IPS-20b (cell line): ENCODE measurements at regions not wholly inside any gene's neighbourhood (a gene's known extent, or its start where the extent isn't known, plus 50 kb on each side); places are given as distances from the start of the nearest gene placed in this dataset.
"Not testable (repeated sequence)": the region's sequence is repeated elsewhere in the genome, so short reads cannot be mapped to it uniquely, and the experiment has no call there.

ENCODE experiments used
- H3K27ac ChIP-seq: one replicate; pipeline ENCODE4 v1.5.1; 2013; ENCODE audit warnings: low read length
- H3K27me3 ChIP-seq: 2 replicates; pipeline ENCODE4 v1.6.1; 2013; ENCODE audit warnings: mild to moderate bottlenecking, low read length, inconsistent platforms; ENCODE audit not compliant: insufficient read depth
- H3K36me3 ChIP-seq: 2 replicates; pipeline ENCODE4 v1.6.1; 2013; ENCODE audit warnings: low read depth, mild to moderate bottlenecking, inconsistent platforms, low read length, moderate library complexity; ENCODE audit not compliant: insufficient read depth
- H3K4me1 ChIP-seq: 2 replicates; pipeline ENCODE4 v1.6.1; 2013; ENCODE audit warnings: mild to moderate bottlenecking, control low read depth, inconsistent platforms, low read length, moderate library complexity; ENCODE audit not compliant: insufficient read depth
- H3K4me3 ChIP-seq: 2 replicates; pipeline ENCODE4 v1.5.1; 2013; ENCODE audit warnings: mild to moderate bottlenecking, low read length, inconsistent platforms
- H3K9ac ChIP-seq: 2 replicates; pipeline ENCODE4 v1.6.1; 2013; ENCODE audit warnings: low read depth, mild to moderate bottlenecking, inconsistent platforms, low read length, moderate library complexity
- H3K9me3 ChIP-seq: 2 replicates; pipeline ENCODE4 v1.6.1; 2013; ENCODE audit warnings: mild to moderate bottlenecking, low read depth, low read length, inconsistent platforms; ENCODE audit not compliant: insufficient read depth

- no peaks in the 10 kb centered on the region for H3K36me3 ChIP-seq
These were observed 79.2 kb upstream of the COL8A1 start for GRCh38 chr3:99559196-99559595.

DNA sequence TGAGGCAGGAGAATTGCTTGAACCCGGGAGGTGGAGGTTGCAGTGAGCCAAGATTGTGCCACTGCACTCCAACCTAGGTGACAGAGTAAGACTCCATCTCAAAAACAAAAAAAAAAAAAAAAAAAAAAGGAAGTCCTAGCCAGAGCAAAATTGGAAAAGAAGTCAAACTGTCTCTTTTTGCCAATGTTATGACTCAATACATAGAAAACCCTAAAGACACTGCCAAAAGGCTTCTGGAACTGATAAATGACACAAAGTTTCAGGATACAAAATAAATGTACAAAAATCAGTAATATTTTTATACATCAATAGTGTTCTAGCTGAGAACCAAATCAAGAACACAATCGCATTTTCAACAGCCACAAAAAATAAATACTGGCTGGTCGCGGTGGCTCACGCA is 82.5 kb upstream of the COL8A1 start:
- H3K4me3 ChIP-seq, H3K27ac ChIP-seq, H3K36me3 ChIP-seq, H3K9me3 ChIP-seq, H3K9ac ChIP-seq, H3K27me3 ChIP-seq, H3K4me1 ChIP-seq: not testable (repeated sequence)

More at GRCh38 chr3:99559196-99559595, 79.2 kb upstream of the COL8A1 start:
- H3K27ac ChIP-seq = no peak overlapping the region
- H3K9ac ChIP-seq = no peak overlapping the region
- H3K4me1 ChIP-seq = no peaks in the 10 kb centered on the region
- no peaks in the 10 kb centered on the region for H3K27me3 ChIP-seq
- H3K4me3 ChIP-seq = no peak overlapping the region
- no peaks in the 10 kb centered on the region for H3K9me3 ChIP-seq

GRCh38 chr3:99551520-99551919 is 86.9 kb upstream of the COL8A1 start:
- H3K27ac ChIP-seq = no peak overlapping the region
- no peaks in the 10 kb centered on the region for H3K36me3 ChIP-seq
- no peaks in the 10 kb centered on the region for H3K9me3 ChIP-seq
- H3K4me1 ChIP-seq = no peaks in the 10 kb centered on the region
- no peak overlapping the region for H3K4me3 ChIP-seq
- H3K9ac ChIP-seq = no peak overlapping the region
- no peaks in the 10 kb centered on the region for H3K27me3 ChIP-seq

DNA sequence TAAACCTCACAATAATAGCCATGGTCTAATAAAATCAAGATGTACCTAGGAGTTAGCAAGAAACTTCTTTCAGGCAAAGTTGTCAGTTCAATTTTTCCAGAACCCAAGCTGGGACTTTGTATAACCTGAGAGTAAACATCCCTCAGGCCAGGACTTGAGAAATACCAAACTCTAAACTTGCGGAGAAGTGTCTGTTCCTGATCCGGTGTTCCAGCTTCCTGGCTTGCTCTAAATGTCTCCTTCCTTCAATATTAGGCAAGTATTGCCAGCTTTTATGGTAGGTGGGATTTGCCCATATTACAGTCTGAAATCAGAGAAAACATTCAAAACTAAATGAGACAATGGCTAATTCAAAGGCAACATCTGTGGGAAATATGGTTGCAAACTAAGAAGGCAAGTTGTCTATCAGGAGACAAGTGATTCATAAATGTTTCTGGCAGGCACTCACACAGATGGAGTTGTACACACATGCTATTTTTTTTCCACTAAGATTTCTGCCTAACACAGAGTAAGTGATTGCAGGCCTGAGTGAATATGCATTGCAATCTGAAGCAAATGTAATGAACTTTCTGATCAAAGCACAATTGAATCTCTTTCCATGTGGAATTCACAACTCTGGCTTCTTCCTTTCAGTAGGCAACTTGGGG is 88.3 kb upstream of the COL8A1 start:
- Histone ChIP-seq H3K27me3 (no peaks in the 10 kb centered on the region), H3K4me1 (no peaks in the 10 kb centered on the region), H3K36me3 (no peaks in the 10 kb centered on the region), H3K9ac (no peak overlapping the region), H3K27ac (no peak overlapping the region), H3K9me3 (no peaks in the 10 kb centered on the region), H3K4me3 (no peak overlapping the region)

DNA sequence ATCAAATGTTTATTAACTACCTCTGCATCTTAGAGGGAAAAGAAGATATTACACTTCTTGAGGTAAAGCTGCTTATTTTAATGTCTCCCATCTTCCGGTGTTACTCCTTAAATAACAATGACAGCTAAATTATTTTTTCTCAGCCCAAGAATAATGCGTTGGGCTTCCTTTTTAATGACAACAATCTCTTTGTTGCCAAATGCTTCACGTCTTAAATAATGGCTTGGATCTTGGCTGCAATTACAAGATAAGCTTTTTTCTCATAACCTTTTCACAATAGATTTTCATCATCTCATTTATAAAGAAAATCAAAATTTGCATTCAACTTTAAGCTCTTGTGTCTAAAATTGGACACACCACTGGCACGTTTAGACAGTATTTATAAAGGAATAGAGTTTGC is 89.2 kb upstream of the COL8A1 start:
- H3K4me3 ChIP-seq = no peak overlapping the region
- H3K27ac ChIP-seq = no peak overlapping the region
- no peaks in the 10 kb centered on the region for H3K9me3 ChIP-seq
- no peaks in the 10 kb centered on the region for H3K36me3 ChIP-seq
- no peaks in the 10 kb centered on the region for H3K4me1 ChIP-seq
- H3K27me3 ChIP-seq = no peaks in the 10 kb centered on the region
- no peak overlapping the region for H3K9ac ChIP-seq

DNA sequence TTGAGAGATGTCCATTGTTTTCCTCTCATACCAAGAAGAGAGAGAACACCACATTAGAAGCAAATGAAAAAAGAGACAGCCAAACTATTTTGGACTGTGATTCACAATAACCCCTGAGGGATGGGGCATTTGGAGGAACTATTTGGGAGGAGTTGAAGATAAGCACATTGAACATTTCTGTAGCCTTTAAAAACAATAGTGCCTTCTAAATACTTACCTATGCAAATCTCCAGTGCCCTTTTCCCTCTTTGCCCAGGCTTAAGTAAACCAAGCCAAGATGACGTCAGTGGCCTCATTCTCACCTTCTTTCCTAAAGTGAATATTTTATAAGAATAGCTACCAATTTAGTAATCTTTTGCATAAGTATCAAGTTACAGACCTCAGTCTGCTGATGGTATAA is 89.7 kb upstream of the COL8A1 start:
- Histone ChIP-seq H3K9me3 (no peaks in the 10 kb centered on the region), H3K27me3 (no peaks in the 10 kb centered on the region), H3K4me3 (no peak overlapping the region), H3K27ac (no peak overlapping the region), H3K9ac (no peak overlapping the region), H3K4me1 (no peaks in the 10 kb centered on the region), H3K36me3 (no peaks in the 10 kb centered on the region)

- Histone ChIP-seq H3K27ac (no peak overlapping the region), H3K4me3 (no peak overlapping the region), H3K9ac (no peak overlapping the region), H3K27me3 (no peaks in the 10 kb centered on the region), H3K4me1 (no peaks in the 10 kb centered on the region), H3K36me3 (no peaks in the 10 kb centered on the region), H3K9me3 (no peaks in the 10 kb centered on the region)
These were observed 92.3 kb upstream of the COL8A1 start for GRCh38 chr3:99545941-99546580.

DNA sequence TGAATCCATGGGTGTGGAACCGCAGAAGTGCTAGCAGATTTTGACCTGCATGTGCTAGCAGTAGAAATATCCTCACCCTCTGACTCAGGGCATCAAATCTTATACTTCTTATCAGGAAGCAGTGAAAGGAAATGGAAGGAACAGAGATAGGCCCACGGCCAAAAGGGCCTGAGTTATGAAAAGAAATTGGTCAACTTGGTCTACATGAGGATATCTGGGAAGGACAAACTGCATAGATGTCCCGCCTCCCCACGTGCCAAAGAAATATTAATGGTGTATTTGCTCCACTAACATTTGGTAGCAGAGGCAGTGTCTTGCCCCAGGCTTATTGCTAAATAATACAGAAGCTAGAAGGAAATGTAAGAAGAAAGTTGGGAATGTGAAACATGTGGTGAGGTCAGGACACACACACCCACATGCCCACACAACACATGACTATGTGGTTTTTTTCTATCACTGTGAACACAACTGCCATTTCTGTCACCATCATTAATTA is 93.6 kb upstream of the COL8A1 start:
- H3K4me3 ChIP-seq = no peak overlapping the region
- no peaks in the 10 kb centered on the region for H3K9me3 ChIP-seq
- H3K27me3 ChIP-seq = no peaks in the 10 kb centered on the region
- no peak overlapping the region for H3K9ac ChIP-seq
- H3K27ac ChIP-seq = no peak overlapping the region
- no peaks in the 10 kb centered on the region for H3K36me3 ChIP-seq
- H3K4me1 ChIP-seq = no peaks in the 10 kb centered on the region

DNA sequence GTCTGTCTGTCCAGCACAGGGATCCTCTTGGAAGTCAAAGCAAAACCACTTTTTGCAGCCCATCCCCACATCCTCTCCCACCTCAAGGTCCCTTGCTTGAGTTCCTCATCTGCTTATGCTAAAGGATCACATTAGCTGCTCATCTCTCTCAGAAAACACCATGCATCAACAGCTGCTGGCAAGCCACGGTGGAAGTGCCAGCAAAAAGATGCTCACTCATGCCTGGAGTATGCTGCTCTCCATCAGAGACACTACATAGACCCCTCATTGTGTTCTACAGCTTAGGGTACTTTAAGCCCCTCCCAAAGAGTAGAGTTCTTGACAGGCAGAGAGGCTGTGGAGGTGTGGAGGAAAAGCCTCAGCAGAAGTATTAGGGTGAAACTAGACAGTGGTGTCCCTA is 94.6 kb upstream of the COL8A1 start:
- Histone ChIP-seq H3K9ac (no peak overlapping the region), H3K36me3 (no peaks in the 10 kb centered on the region), H3K27me3 (no peaks in the 10 kb centered on the region), H3K9me3 (no peaks in the 10 kb centered on the region), H3K27ac (no peak overlapping the region), H3K4me1 (no peaks in the 10 kb centered on the region), H3K4me3 (no peak overlapping the region)

DNA sequence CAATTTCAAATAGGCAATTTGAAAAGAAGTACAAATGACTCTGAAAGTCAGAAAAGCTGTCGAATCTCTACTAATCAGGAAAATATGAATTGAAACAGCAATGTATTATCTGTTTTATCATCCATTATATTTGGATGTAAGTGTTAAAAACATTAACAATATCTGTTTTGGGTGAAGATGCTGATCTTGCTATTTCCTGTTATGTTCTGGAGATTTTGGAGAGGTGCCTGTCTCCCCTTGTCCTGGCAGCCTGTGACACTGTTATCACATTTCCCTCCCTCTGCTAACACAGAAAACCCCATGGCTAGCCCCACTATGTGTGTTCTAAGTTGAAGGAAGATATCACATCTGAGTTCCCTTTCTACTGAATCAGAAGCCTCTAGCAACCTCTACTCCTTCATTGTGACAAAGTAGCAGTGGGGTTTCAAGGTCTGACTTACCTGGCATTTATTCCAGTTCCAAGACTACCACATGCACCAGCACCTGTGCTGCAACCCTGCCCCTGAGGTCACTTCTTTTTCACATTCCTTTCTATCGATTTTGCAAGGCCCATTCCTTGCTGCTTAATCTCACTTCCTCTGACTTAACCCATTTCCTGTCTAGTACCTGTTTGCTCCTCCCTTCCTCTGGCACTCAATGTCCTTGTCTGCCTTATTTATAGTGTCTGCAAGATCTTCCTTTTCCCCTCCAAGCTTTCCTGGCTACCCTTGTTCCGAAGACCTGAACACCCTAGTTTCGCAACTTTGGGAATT is 95.5 kb upstream of the COL8A1 start:
- no peak overlapping the region for H3K27ac ChIP-seq
- H3K9me3 ChIP-seq = no peaks in the 10 kb centered on the region
- no peaks in the 10 kb centered on the region for H3K27me3 ChIP-seq
- H3K9ac ChIP-seq = no peak overlapping the region
- no peaks in the 10 kb centered on the region for H3K4me1 ChIP-seq
- no peak overlapping the region for H3K4me3 ChIP-seq
- no peaks in the 10 kb centered on the region for H3K36me3 ChIP-seq

- no peaks in the 10 kb centered on the region for H3K36me3 ChIP-seq
- no peak overlapping the region for H3K9ac ChIP-seq
- no peak overlapping the region for H3K4me3 ChIP-seq
- no peaks in the 10 kb centered on the region for H3K9me3 ChIP-seq
- H3K4me1 ChIP-seq = peaks cover 6% of the 10 kb centered on the region; the same call in 1 of the 2 replicates
- no peaks in the 10 kb centered on the region for H3K27me3 ChIP-seq
- no peak overlapping the region for H3K27ac ChIP-seq
These were observed 97.2 kb upstream of the COL8A1 start for GRCh38 chr3:99541181-99541580.

GRCh38 chr3:99537416-99537815 is 101.0 kb upstream of the COL8A1 start:
- no peaks in the 10 kb centered on the region for H3K36me3 ChIP-seq
- H3K9me3 ChIP-seq = no peaks in the 10 kb centered on the region
- H3K9ac ChIP-seq = no peak overlapping the region
- no peak overlapping the region for H3K27ac ChIP-seq
- no peak overlapping the region for H3K4me3 ChIP-seq
- peaks cover 6% of the 10 kb centered on the region; the same call in 1 of the 2 replicates for H3K4me1 ChIP-seq
- no peaks in the 10 kb centered on the region for H3K27me3 ChIP-seq
